ENCODE measurements at regions not wholly inside any gene's neighbourhood (a gene's known extent, or its start where the extent isn't known, plus 50 kb on each side); places are given as distances from the start of the nearest gene placed in this dataset.

GRCh38 chr5:73299665-73300336 is 126.8 kb downstream of the TMEM174 start:
- H3K4me1 ChIP-seq (ENCODE audit: insufficient read depth, low read length): no peaks in the 10 kb centered on the region
- Mint-ChIP-seq H3K9me3 (peaks cover 2 to 3% of the 10 kb centered on the region in 2 experiments; a peak in 1 of 5 replicates), H3K36me3 (ENCODE audit: insufficient read depth in 1 of 3, low read depth in 3 of 3) (no peaks in the 10 kb centered on the region; a peak in 2 of 7 replicates), H3K27me3 (ENCODE audit: low read depth) (peaks cover 100% of the 10 kb centered on the region), H3K27ac (no peak overlapping the region; a peak in 2 of 7 replicates), H3K4me1 (peaks cover 38 to 50% of the 10 kb centered on the region in 2 experiments), H3K4me3 (peak overlapping the region; percentile 40 to 69)
- H3K56ac ChIP-seq (ENCODE audit: insufficient read length, low read depth, low read length): no peak overlapping the region
- H3K14ac ChIP-seq (ENCODE audit: insufficient read depth, low read length): no peak overlapping the region
- H3K79me2 ChIP-seq (ENCODE audit: insufficient read depth, low read length): no peaks in the 10 kb centered on the region
- H3T11ph ChIP-seq (ENCODE audit: low read length): no peak overlapping the region
- H2BK120ac ChIP-seq (ENCODE audit: low read depth, low read length, poor library complexity, severe bottlenecking): no peak overlapping the region
- peak overlapping the region; percentile 58 for H3K4me2 ChIP-seq (ENCODE audit: insufficient read depth, insufficient read length, low read length)
- no peak overlapping the region for H2AK5ac ChIP-seq (ENCODE audit: insufficient read length, low read length)
- no peak overlapping the region for H3K4ac ChIP-seq (ENCODE audit: low read depth, low read length)
- no peak overlapping the region for H2BK5ac ChIP-seq (ENCODE audit: insufficient read length, low read length)
- DNase-seq: peak; percentile 49
- no peak overlapping the region for H2BK20ac ChIP-seq (ENCODE audit: low read depth, low read length, poor library complexity, severe bottlenecking)
- no peak overlapping the region for H3K9ac ChIP-seq (ENCODE audit: extremely low read depth, insufficient read length, low read length)
- H3K79me1 ChIP-seq (ENCODE audit: insufficient read depth, low read depth, low read length, poor library complexity, severe bottlenecking): no peaks in the 10 kb centered on the region
- H4K8ac ChIP-seq (replicated peaks; ENCODE audit: insufficient read length, low read depth, low read length): no peak overlapping the region
- no peak overlapping the region for H2AFZ ChIP-seq (ENCODE audit: low read length)
- H4K5ac ChIP-seq (ENCODE audit: insufficient read length, low read depth, low read length): no peak overlapping the region
- no peak overlapping the region for H2BK12ac ChIP-seq (ENCODE audit: insufficient read length, low read depth, low read length)
- peaks cover 89% of the 10 kb centered on the region for H3K27me3 ChIP-seq (ENCODE audit: insufficient read depth, low read length)
- no CpG with 5 or more reads among the region's 35 CpGs for WGBS (ENCODE audit: extremely low coverage, insufficient read length, low lambda C conversion rate)
- H3K23me2 ChIP-seq (ENCODE audit: insufficient read length, low read depth, low read length, poor library complexity, severe bottlenecking): peaks cover 15% of the 10 kb centered on the region
- H4K20me1 ChIP-seq (ENCODE audit: control insufficient read depth, insufficient read depth, insufficient read length): no peaks in the 10 kb centered on the region
- H2BK15ac ChIP-seq (ENCODE audit: low read depth, low read length): no peak overlapping the region
- no peak overlapping the region for H3K23ac ChIP-seq (ENCODE audit: insufficient read length, low read depth, low read length)
- H4K91ac ChIP-seq (ENCODE audit: insufficient read length, low read depth, low read length): no peak overlapping the region
- H3K9me3 ChIP-seq (ENCODE audit: control insufficient read depth, low read depth, low read length): no peaks in the 10 kb centered on the region
- no peak overlapping the region for H3K27ac ChIP-seq (ENCODE audit: insufficient read length, low read depth, low read length)
- no peak overlapping the region for H3K18ac ChIP-seq (ENCODE audit: insufficient read length, low read depth, low read length)
- no peak for TF ChIP-seq CTCF (conservative IDR thresholded peaks at IDR 0.05)

Measured in H9 (cell line).